DND-41 (cell line): ENCODE measurements at regions not wholly inside any gene's neighbourhood (a gene's known extent, or its start where the extent isn't known, plus 50 kb on each side); places are given as distances from the start of the nearest gene placed in this dataset.

Source experiments
- EZH2 ChIP-seq: IDR thresholded peaks from 3 replicates; pipeline ENCODE4 v1.6.1; 2012; ENCODE audit warnings: borderline replicate concordance, low read depth, mild to moderate bottlenecking, moderate library complexity, low read length, inconsistent platforms; ENCODE audit not compliant: severe bottlenecking
- TF ChIP-seq, protein P1 (sequence below): IDR thresholded peaks from 2 replicates; pipeline ENCODE4 v1.5.1; 2012; ENCODE audit warnings: borderline replicate concordance, low read length, moderate library complexity, mild to moderate bottlenecking; ENCODE audit not compliant: poor library complexity, severe bottlenecking; ENCODE audit errors: extremely low read depth

DNA sequence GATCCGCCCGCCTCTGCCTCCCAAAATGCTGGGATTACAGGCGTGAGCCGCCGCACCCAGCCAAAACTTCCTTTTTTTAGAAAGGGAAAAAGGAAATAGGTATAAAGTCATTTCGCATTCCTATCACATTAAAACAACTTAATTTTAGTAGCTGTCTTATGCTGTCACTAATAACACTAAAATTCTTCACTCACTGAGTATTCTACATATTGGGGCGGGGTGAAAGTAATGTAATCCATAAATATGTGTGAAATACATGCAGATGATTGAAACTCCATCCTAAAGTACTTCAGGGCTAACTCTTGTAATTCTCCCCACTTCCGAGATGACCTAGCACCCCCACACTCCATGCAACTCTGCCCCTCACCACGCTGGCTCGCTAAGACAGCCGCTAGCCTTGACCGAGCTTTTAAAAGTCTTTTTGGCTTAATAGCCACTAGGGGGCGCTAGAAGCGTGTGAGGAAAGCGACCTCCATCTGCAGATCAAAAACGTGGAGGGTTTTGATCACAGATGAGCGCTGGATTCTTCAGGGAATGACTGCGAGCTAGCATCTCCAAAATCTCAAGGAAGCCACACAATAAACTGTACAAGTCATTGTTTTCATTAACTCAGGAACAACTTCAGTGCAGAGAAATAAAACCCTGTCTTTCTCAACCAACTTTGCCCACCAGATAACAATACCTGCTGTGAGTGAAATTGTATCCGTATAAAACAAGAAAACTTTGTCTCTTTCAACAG lies 129.3 kb upstream of the IGF1R start:
- TF ChIP-seq, protein P1, sequence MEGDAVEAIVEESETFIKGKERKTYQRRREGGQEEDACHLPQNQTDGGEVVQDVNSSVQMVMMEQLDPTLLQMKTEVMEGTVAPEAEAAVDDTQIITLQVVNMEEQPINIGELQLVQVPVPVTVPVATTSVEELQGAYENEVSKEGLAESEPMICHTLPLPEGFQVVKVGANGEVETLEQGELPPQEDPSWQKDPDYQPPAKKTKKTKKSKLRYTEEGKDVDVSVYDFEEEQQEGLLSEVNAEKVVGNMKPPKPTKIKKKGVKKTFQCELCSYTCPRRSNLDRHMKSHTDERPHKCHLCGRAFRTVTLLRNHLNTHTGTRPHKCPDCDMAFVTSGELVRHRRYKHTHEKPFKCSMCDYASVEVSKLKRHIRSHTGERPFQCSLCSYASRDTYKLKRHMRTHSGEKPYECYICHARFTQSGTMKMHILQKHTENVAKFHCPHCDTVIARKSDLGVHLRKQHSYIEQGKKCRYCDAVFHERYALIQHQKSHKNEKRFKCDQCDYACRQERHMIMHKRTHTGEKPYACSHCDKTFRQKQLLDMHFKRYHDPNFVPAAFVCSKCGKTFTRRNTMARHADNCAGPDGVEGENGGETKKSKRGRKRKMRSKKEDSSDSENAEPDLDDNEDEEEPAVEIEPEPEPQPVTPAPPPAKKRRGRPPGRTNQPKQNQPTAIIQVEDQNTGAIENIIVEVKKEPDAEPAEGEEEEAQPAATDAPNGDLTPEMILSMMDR, result peak; percentile 81
- TF ChIP-seq EZH2, result no peak
